ENCODE measurements at regions not wholly inside any gene's neighbourhood (a gene's known extent, or its start where the extent isn't known, plus 50 kb on each side); places are given as distances from the start of the nearest gene placed in this dataset.
"Not testable (repeated sequence)": the region's sequence is repeated elsewhere in the genome, so short reads cannot be mapped to it uniquely, and the experiment has no call there.

- DNase-seq (ENCODE audit: low spot score): no peak
- in situ Hi-C loops (cut with MboI; ENCODE audit: low sequenced_read_pairs, unreplicated experiment): loop anchor here (25.0 kb wide), 1 partner anchor 179 kb away; no protein-coding TSS in a partner anchor
- TF ChIP-seq, protein P1, sequence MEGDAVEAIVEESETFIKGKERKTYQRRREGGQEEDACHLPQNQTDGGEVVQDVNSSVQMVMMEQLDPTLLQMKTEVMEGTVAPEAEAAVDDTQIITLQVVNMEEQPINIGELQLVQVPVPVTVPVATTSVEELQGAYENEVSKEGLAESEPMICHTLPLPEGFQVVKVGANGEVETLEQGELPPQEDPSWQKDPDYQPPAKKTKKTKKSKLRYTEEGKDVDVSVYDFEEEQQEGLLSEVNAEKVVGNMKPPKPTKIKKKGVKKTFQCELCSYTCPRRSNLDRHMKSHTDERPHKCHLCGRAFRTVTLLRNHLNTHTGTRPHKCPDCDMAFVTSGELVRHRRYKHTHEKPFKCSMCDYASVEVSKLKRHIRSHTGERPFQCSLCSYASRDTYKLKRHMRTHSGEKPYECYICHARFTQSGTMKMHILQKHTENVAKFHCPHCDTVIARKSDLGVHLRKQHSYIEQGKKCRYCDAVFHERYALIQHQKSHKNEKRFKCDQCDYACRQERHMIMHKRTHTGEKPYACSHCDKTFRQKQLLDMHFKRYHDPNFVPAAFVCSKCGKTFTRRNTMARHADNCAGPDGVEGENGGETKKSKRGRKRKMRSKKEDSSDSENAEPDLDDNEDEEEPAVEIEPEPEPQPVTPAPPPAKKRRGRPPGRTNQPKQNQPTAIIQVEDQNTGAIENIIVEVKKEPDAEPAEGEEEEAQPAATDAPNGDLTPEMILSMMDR (IDR thresholded peaks at IDR 0.05; ENCODE audit: borderline replicate concordance, control extremely low read depth, extremely low read depth, insufficient read depth, missing control alignments): no peak
Measured at GRCh38 chr11:12058425-12059115, 50.1 kb upstream of the DKK3 start.

DNA sequence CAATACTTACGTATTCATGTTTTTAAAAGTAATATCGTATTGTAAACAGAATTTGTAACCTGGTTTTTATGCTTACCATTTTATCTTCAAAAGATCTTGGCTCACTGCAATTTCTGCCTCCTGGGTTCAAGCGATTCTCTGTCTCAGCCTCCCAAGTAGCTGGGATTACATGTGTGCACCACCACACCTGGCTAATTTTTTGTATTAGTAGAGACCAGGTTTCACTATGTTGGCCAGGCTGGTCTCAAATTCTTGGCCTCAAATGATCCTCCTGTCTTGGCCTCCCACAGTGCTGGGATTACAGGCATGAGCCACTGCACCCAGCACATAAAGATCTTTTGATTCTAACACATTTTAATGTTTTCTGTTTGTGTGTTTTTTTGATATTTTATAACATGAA lies 50.7 kb upstream of the DKK3 start:
- DNase-seq (ENCODE audit: low spot score): not testable (repeated sequence)
- in situ Hi-C loops (cut with MboI; ENCODE audit: low sequenced_read_pairs, unreplicated experiment): loop anchor here (25.0 kb wide), 1 partner anchor 178 kb away; no protein-coding TSS in a partner anchor

DNA sequence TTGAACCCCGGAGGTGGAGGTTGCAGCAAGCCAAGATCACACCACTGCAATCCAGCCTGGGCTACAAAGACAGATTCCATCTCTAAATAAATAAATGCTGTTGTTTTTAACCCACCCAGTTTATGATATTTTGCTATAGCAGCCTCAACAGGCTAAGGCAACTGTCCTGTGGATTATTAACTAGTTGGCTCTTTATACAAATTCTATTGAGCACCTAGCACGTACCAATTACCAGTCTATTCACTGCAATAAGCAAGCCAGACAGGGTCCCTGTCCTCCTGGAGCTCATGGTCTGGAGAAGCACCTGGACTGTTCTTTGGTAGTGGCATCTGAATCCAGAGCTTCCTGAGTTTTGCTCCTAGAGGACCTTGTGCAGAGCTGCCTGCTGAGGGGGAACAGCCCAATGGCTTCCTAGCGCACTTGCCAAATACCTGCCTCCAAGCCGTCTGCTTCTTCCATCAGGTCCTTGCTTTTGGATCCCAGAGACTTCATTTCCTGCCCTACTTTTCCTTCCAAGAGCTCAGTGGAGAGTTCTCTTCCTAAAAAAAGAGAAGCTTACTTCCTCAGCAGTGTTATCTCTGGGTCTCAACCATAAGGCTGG lies 49.9 kb upstream of the MICAL2 start:
- TF ChIP-seq, protein P1 (IDR thresholded peaks at IDR 0.05; ENCODE audit: borderline replicate concordance, control extremely low read depth, extremely low read depth, insufficient read depth, missing control alignments): no peak
- in situ Hi-C loops (cut with MboI; ENCODE audit: low sequenced_read_pairs, unreplicated experiment): loop anchor here (25.0 kb wide), 1 partner anchor 177 kb away; no protein-coding TSS in a partner anchor

More for the DNA sequence above, 49.9 kb upstream of the MICAL2 start:
- no peak for DNase-seq (ENCODE audit: low spot score)

Data from GM13976 (cell line).